ENCODE measurements at regions not wholly inside any gene's neighbourhood (a gene's known extent, or its start where the extent isn't known, plus 50 kb on each side); places are given as distances from the start of the nearest gene placed in this dataset.

GRCh38 chr4:136103616-136104015 is 1428.7 kb downstream of the PCDH18 start:
- TF ChIP-seq POLR2AphosphoS5 (IDR thresholded peaks at IDR 0.05) = no peak
- no peak for TF ChIP-seq CTCF (IDR thresholded peaks at IDR 0.05)
- no peak for TF ChIP-seq EP300 (IDR thresholded peaks at IDR 0.05)
